ENCODE measurements at regions not wholly inside any gene's neighbourhood (a gene's known extent, or its start where the extent isn't known, plus 50 kb on each side); places are given as distances from the start of the nearest gene placed in this dataset.

DNA sequence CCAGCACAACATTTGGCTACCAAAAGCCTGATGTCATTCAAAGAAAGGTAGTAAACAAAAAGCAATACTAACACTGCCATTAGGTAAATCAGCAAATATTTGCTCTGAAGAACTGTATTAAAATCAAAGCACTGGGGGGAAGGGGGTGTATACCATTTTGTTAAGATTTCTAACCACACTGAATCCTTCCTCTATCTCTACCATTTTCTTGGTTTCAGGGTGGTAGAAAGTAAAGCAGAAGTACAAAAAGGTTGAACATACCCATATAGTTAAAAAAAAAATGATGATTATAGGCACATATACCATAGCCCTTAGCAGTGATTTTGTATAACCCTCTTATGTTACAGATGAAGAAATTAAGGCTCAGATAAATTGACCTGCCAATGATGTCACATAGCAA is 437.6 kb downstream of the ZEB2 start:
- Mint-ChIP-seq H3K27me3 (ENCODE audit: low read depth) (no peaks in the 10 kb centered on the region), H3K27ac (no peak overlapping the region), H3K4me3 (no peak overlapping the region), H3K36me3 (ENCODE audit: insufficient read depth in 1 of 3, low read depth in 3 of 3) (no peaks in the 10 kb centered on the region), H3K4me1 (peaks cover 2 to 11% of the 10 kb centered on the region in 2 experiments; a peak in 2 of 4 replicates), H3K9me3 (no peaks in the 10 kb centered on the region)
- no peak overlapping the region for H3K27ac ChIP-seq (ENCODE audit: insufficient read length, low read depth, low read length)
- no peak overlapping the region for H3K56ac ChIP-seq (ENCODE audit: insufficient read length, low read depth, low read length)
- no peaks in the 10 kb centered on the region for H3K4me1 ChIP-seq (ENCODE audit: insufficient read depth, low read length)
- H3T11ph ChIP-seq (ENCODE audit: low read length) = no peak overlapping the region
- H3K9me3 ChIP-seq (ENCODE audit: control insufficient read depth, low read depth, low read length) = no peaks in the 10 kb centered on the region
- no peak overlapping the region for H3K4ac ChIP-seq (ENCODE audit: low read depth, low read length)
- no peaks in the 10 kb centered on the region for H4K20me1 ChIP-seq (ENCODE audit: control insufficient read depth, insufficient read depth, insufficient read length)
- H3K4me2 ChIP-seq (ENCODE audit: insufficient read depth, insufficient read length, low read length) = no peak overlapping the region
- no peak overlapping the region for H2AK5ac ChIP-seq (ENCODE audit: insufficient read length, low read length)
- no peak overlapping the region for H2BK12ac ChIP-seq (ENCODE audit: insufficient read length, low read depth, low read length)
- H4K8ac ChIP-seq (replicated peaks; ENCODE audit: insufficient read length, low read depth, low read length) = no peak overlapping the region
- H2BK5ac ChIP-seq (ENCODE audit: insufficient read length, low read length) = no peak overlapping the region
- TF ChIP-seq, protein P1, sequence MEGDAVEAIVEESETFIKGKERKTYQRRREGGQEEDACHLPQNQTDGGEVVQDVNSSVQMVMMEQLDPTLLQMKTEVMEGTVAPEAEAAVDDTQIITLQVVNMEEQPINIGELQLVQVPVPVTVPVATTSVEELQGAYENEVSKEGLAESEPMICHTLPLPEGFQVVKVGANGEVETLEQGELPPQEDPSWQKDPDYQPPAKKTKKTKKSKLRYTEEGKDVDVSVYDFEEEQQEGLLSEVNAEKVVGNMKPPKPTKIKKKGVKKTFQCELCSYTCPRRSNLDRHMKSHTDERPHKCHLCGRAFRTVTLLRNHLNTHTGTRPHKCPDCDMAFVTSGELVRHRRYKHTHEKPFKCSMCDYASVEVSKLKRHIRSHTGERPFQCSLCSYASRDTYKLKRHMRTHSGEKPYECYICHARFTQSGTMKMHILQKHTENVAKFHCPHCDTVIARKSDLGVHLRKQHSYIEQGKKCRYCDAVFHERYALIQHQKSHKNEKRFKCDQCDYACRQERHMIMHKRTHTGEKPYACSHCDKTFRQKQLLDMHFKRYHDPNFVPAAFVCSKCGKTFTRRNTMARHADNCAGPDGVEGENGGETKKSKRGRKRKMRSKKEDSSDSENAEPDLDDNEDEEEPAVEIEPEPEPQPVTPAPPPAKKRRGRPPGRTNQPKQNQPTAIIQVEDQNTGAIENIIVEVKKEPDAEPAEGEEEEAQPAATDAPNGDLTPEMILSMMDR (conservative IDR thresholded peaks at IDR 0.05) = no peak
- H4K5ac ChIP-seq (ENCODE audit: insufficient read length, low read depth, low read length) = no peak overlapping the region
- H2BK120ac ChIP-seq (ENCODE audit: low read depth, low read length, poor library complexity, severe bottlenecking) = no peak overlapping the region
- no peak overlapping the region for H3K23ac ChIP-seq (ENCODE audit: insufficient read length, low read depth, low read length)
- H4K91ac ChIP-seq (ENCODE audit: insufficient read length, low read depth, low read length) = no peak overlapping the region
- H3K18ac ChIP-seq (ENCODE audit: insufficient read length, low read depth, low read length) = no peak overlapping the region
- H3K14ac ChIP-seq (ENCODE audit: insufficient read depth, low read length) = no peak overlapping the region
- no peaks in the 10 kb centered on the region for H3K79me1 ChIP-seq (ENCODE audit: insufficient read depth, low read depth, low read length, poor library complexity, severe bottlenecking)
- no peak for DNase-seq
- no peak overlapping the region for H3K9ac ChIP-seq (ENCODE audit: extremely low read depth, insufficient read length, low read length)
- H2BK15ac ChIP-seq (ENCODE audit: low read depth, low read length) = no peak overlapping the region
- H3K27me3 ChIP-seq (ENCODE audit: insufficient read depth, low read length) = no peaks in the 10 kb centered on the region
- H2AFZ ChIP-seq (ENCODE audit: low read length) = no peak overlapping the region
- no peak overlapping the region for H2BK20ac ChIP-seq (ENCODE audit: low read depth, low read length, poor library complexity, severe bottlenecking)
- no peaks in the 10 kb centered on the region for H3K23me2 ChIP-seq (ENCODE audit: insufficient read length, low read depth, low read length, poor library complexity, severe bottlenecking)
- H3K79me2 ChIP-seq (ENCODE audit: insufficient read depth, low read length) = no peaks in the 10 kb centered on the region

Measured in H9 (cell line).